GM23338 (cell line): ENCODE measurements at regions not wholly inside any gene's neighbourhood (a gene's known extent, or its start where the extent isn't known, plus 50 kb on each side); places are given as distances from the start of the nearest gene placed in this dataset.

Source experiments
- ATAC-seq: fragments of 200-7000 bp; cut with Tn5 transposase; 3 replicates; pipeline ENCODE4 v1.9.1; 2020
- DNase-seq: peaks from one replicate; pipeline ENCODE4 v3.0.0-alpha.2; 2015; ENCODE audit warnings: low spot score
- H2AFZ ChIP-seq: fragments of 200-600 bp; sonication (generic); 2 replicates; pipeline ENCODE4 v1.8.0; 2016; ENCODE audit warnings: antibody characterized with exemption, mild to moderate bottlenecking, moderate library complexity
- H3F3A ChIP-seq: fragments of 200-600 bp; sonication (generic); replicated peaks from 2 replicates; pipeline ENCODE4 v1.8.0; 2017; ENCODE audit warnings: antibody characterized with exemption, mixed run types, low read depth
- H3K27ac ChIP-seq: fragments of 200-600 bp; sonication (generic); 2 replicates; pipeline ENCODE4 v1.6.1; 2016; ENCODE audit warnings: low read depth
- H3K27me3 ChIP-seq: fragments of 200-600 bp; sonication (generic); 2 replicates; pipeline ENCODE4 v1.8.0; 2016; ENCODE audit warnings: mild to moderate bottlenecking, mixed run types, moderate library complexity; ENCODE audit not compliant: insufficient read depth
- H3K36me3 ChIP-seq: fragments of 200-600 bp; sonication (generic); 2 replicates; pipeline ENCODE4 v1.8.0; 2016; ENCODE audit warnings: mild to moderate bottlenecking; ENCODE audit not compliant: insufficient read depth
- H3K4me1 ChIP-seq: fragments of 200-600 bp; sonication (generic); 2 replicates; pipeline ENCODE4 v1.8.0; 2016; ENCODE audit warnings: mild to moderate bottlenecking, moderate library complexity; ENCODE audit not compliant: insufficient read depth
- H3K4me2 ChIP-seq: fragments of 200-600 bp; sonication (generic); 2 replicates; pipeline ENCODE4 v1.7.1; 2017; ENCODE audit warnings: mixed run types
- H3K4me3 ChIP-seq: fragments of 200-600 bp; sonication (generic); 2 replicates; pipeline ENCODE4 v1.6.1; 2016; ENCODE audit warnings: mixed run types
- H3K79me2 ChIP-seq: fragments of 200-600 bp; sonication (generic); replicated peaks from 2 replicates; pipeline ENCODE4 v1.8.0; 2017; ENCODE audit warnings: mild to moderate bottlenecking; ENCODE audit not compliant: insufficient read depth
- H3K9me2 ChIP-seq: fragments of 200-600 bp; sonication (generic); 2 replicates; pipeline ENCODE4 v1.8.0; 2017; ENCODE audit not compliant: insufficient read depth
- H4K20me1 ChIP-seq: fragments of 200-600 bp; sonication (generic); replicated peaks from 2 replicates; pipeline ENCODE4 v1.8.0; 2017; ENCODE audit warnings: mild to moderate bottlenecking; ENCODE audit not compliant: insufficient read depth
- H3K27ac Mint-ChIP-seq: 2 replicates; pipeline ENCODE4 v1.8.0; 2020; ENCODE audit warnings: inconsistent platforms, mild to moderate bottlenecking, moderate library complexity, mixed read lengths
- H3K27me3 Mint-ChIP-seq: 3 replicates; pipeline ENCODE4 v1.8.0; 2022; ENCODE audit warnings: low read depth, mild to moderate bottlenecking, moderate library complexity, mixed read lengths, inconsistent platforms; ENCODE audit not compliant: insufficient read depth, poor library complexity
- H3K36me3 Mint-ChIP-seq: 3 replicates; pipeline ENCODE4 v1.8.0; 2021; ENCODE audit warnings: low read depth, mild to moderate bottlenecking, inconsistent platforms, moderate library complexity, mixed read lengths
- H3K4me1 Mint-ChIP-seq: 3 replicates; pipeline ENCODE4 v1.8.0; 2020; ENCODE audit warnings: mild to moderate bottlenecking, inconsistent platforms, mixed read lengths
- H3K4me3 Mint-ChIP-seq: 3 replicates; pipeline ENCODE4 v1.8.0; 2021; ENCODE audit warnings: moderate library complexity, mild to moderate bottlenecking, inconsistent platforms, mixed read lengths
- H3K9me3 Mint-ChIP-seq: 3 replicates; pipeline ENCODE4 v1.8.0; 2020; ENCODE audit warnings: moderate library complexity, mild to moderate bottlenecking, inconsistent platforms, mixed read lengths
- CREB1 ChIP-seq: fragments of 250-450 bp; sonication (Bioruptor Pico); IDR thresholded peaks from 2 replicates; pipeline ENCODE4 v1.5.0; 2020; ENCODE audit warnings: low read depth, mild to moderate bottlenecking, moderate library complexity
- EZH2 ChIP-seq: fragments of 200-600 bp; sonication (generic); IDR thresholded peaks from one replicate; pipeline ENCODE4 v1.8.0; 2017; ENCODE audit warnings: antibody characterized with exemption, mild to moderate bottlenecking, low read depth; ENCODE audit not compliant: unreplicated experiment
- JUNB ChIP-seq: IDR thresholded peaks from one replicate; pipeline ENCODE4 v1.6.1; 2016; ENCODE audit warnings: antibody characterized with exemption; ENCODE audit not compliant: unreplicated experiment
- NANOG ChIP-seq: IDR thresholded peaks from 2 replicates; pipeline ENCODE4 v1.6.1; 2016; ENCODE audit warnings: antibody characterized with exemption, borderline replicate concordance
- STAT1 ChIP-seq: IDR thresholded peaks from one replicate; pipeline ENCODE4 v1.6.1; 2016; ENCODE audit warnings: antibody characterized with exemption; ENCODE audit not compliant: unreplicated experiment
- ZNF114 ChIP-seq: fragments of 250-450 bp; sonication (Bioruptor Pico); IDR thresholded peaks from 2 replicates; pipeline ENCODE4 v1.5.0; 2020; ENCODE audit warnings: mild to moderate bottlenecking, moderate library complexity
- ZNF331 ChIP-seq: fragments of 250-450 bp; sonication (Bioruptor Pico); IDR thresholded peaks from 2 replicates; pipeline ENCODE4 v1.5.0; 2020; ENCODE audit warnings: low read depth, mild to moderate bottlenecking, moderate library complexity
- TF ChIP-seq, protein P1 (sequence below): IDR thresholded peaks from one replicate; pipeline ENCODE4 v1.6.1; 2018; ENCODE audit warnings: antibody characterized with exemption; ENCODE audit not compliant: unreplicated experiment
- TF ChIP-seq, protein P2 (sequence below): IDR thresholded peaks from 2 replicates; pipeline ENCODE4 v1.6.1; 2016; ENCODE audit warnings: antibody characterized with exemption
- TF ChIP-seq, protein P3 (sequence below), 2 experiments: fragments of 200-600 bp in 1 of 2; sonication (generic) in 1 of 2; conservative IDR thresholded peaks; 2 replicates each; pipeline versions ENCODE4 v1.5.1 to v1.6.1; 2016 to 2017; ENCODE audit warnings: antibody characterized with exemption in 2 of 2, low read depth in 2 of 2, mild to moderate bottlenecking in 2 of 2, moderate library complexity in 1 of 2
- TF ChIP-seq, protein P4 (sequence below): fragments of 250-450 bp; sonication (Bioruptor Pico); IDR thresholded peaks from 2 replicates; pipeline ENCODE4 v1.5.0; 2020; ENCODE audit warnings: mild to moderate bottlenecking, moderate library complexity

DNA sequence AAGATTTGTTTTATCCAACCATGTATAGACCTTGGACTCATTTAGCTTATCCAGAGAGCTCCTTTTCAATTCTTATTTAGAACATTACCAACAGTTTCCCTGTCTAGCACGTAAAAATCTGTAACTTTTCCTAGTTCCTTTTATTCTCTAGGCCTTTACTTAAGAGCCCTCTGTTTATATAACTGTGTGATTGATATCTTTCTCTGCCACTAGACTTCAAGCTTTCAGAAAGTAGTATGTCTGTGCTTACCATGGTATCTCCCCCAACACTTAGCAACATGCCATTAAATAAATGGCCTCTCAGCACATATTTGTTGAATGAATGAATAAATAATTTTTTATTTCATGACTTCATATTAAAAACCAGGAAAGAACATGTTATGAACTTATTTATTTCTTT, 209.4 kb downstream of the PTPRC start:
- Mint-ChIP-seq H3K4me1 (no peaks in the 10 kb centered on the region), H3K36me3 (no peaks in the 10 kb centered on the region), H3K4me3 (no peak overlapping the region), H3K27ac (no peak overlapping the region), H3K27me3 (no peaks in the 10 kb centered on the region), H3K9me3 (no peaks in the 10 kb centered on the region)
- Histone ChIP-seq H3K9me2 (no peaks in the 10 kb centered on the region), H4K20me1 (no peaks in the 10 kb centered on the region), H3K27ac (no peak overlapping the region), H3F3A (no peaks in the 10 kb centered on the region), H2AFZ (no peak overlapping the region), H3K4me2 (no peak overlapping the region), H3K4me1 (no peaks in the 10 kb centered on the region), H3K36me3 (no peaks in the 10 kb centered on the region), H3K79me2 (no peaks in the 10 kb centered on the region), H3K27me3 (no peaks in the 10 kb centered on the region), H3K4me3 (no peak overlapping the region)
- DNase-seq, result no peak
- TF ChIP-seq ZNF114 (CRISPR knock-in tag), result no peak
- TF ChIP-seq STAT1, result no peak
- no peak for TF ChIP-seq EZH2
- TF ChIP-seq, protein P1, sequence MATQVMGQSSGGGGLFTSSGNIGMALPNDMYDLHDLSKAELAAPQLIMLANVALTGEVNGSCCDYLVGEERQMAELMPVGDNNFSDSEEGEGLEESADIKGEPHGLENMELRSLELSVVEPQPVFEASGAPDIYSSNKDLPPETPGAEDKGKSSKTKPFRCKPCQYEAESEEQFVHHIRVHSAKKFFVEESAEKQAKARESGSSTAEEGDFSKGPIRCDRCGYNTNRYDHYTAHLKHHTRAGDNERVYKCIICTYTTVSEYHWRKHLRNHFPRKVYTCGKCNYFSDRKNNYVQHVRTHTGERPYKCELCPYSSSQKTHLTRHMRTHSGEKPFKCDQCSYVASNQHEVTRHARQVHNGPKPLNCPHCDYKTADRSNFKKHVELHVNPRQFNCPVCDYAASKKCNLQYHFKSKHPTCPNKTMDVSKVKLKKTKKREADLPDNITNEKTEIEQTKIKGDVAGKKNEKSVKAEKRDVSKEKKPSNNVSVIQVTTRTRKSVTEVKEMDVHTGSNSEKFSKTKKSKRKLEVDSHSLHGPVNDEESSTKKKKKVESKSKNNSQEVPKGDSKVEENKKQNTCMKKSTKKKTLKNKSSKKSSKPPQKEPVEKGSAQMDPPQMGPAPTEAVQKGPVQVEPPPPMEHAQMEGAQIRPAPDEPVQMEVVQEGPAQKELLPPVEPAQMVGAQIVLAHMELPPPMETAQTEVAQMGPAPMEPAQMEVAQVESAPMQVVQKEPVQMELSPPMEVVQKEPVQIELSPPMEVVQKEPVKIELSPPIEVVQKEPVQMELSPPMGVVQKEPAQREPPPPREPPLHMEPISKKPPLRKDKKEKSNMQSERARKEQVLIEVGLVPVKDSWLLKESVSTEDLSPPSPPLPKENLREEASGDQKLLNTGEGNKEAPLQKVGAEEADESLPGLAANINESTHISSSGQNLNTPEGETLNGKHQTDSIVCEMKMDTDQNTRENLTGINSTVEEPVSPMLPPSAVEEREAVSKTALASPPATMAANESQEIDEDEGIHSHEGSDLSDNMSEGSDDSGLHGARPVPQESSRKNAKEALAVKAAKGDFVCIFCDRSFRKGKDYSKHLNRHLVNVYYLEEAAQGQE, result no peak
- no peak for TF ChIP-seq JUNB
- TF ChIP-seq, protein P2, sequence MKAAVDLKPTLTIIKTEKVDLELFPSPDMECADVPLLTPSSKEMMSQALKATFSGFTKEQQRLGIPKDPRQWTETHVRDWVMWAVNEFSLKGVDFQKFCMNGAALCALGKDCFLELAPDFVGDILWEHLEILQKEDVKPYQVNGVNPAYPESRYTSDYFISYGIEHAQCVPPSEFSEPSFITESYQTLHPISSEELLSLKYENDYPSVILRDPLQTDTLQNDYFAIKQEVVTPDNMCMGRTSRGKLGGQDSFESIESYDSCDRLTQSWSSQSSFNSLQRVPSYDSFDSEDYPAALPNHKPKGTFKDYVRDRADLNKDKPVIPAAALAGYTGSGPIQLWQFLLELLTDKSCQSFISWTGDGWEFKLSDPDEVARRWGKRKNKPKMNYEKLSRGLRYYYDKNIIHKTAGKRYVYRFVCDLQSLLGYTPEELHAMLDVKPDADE, result no peak
- no peak for TF ChIP-seq ZNF331 (CRISPR knock-in tag)
- TF ChIP-seq NANOG, result no peak
- no peak for ATAC-seq

DNA sequence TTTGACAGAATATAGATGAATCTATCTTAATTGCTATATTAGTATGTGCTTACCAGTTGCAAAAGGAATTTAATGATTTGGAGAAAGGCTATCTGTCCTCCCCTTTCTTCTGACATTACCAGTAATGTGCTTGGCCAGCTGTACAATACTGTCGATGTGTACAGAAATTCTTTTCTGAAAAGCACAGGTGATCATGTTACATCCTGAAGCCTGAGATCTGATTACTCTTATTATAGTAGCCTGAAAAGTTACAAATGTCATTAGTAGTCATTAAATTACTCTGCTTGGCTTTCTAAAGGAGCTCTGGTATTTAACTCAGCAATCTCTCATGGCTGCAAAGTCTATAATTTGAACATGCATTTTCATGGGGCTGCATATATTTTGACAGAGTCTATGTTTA, 209.8 kb downstream of the PTPRC start:
- Histone ChIP-seq H3K4me1 (no peaks in the 10 kb centered on the region), H3K79me2 (no peaks in the 10 kb centered on the region), H3K36me3 (no peaks in the 10 kb centered on the region), H2AFZ (no peak overlapping the region), H3K4me2 (no peak overlapping the region), H3F3A (no peaks in the 10 kb centered on the region), H3K9me2 (no peaks in the 10 kb centered on the region), H3K4me3 (no peak overlapping the region), H3K27me3 (no peaks in the 10 kb centered on the region), H4K20me1 (no peaks in the 10 kb centered on the region), H3K27ac (no peak overlapping the region)
- Mint-ChIP-seq H3K9me3 (no peaks in the 10 kb centered on the region), H3K27ac (no peak overlapping the region), H3K4me1 (no peaks in the 10 kb centered on the region), H3K36me3 (no peaks in the 10 kb centered on the region), H3K27me3 (no peaks in the 10 kb centered on the region), H3K4me3 (no peak overlapping the region)
- DNase-seq (no peak), ATAC-seq (no peak)
- TF ChIP-seq ZNF331 (CRISPR knock-in tag) (no peak), CREB1 (CRISPR knock-in tag) (no peak)
- TF ChIP-seq, protein P3, sequence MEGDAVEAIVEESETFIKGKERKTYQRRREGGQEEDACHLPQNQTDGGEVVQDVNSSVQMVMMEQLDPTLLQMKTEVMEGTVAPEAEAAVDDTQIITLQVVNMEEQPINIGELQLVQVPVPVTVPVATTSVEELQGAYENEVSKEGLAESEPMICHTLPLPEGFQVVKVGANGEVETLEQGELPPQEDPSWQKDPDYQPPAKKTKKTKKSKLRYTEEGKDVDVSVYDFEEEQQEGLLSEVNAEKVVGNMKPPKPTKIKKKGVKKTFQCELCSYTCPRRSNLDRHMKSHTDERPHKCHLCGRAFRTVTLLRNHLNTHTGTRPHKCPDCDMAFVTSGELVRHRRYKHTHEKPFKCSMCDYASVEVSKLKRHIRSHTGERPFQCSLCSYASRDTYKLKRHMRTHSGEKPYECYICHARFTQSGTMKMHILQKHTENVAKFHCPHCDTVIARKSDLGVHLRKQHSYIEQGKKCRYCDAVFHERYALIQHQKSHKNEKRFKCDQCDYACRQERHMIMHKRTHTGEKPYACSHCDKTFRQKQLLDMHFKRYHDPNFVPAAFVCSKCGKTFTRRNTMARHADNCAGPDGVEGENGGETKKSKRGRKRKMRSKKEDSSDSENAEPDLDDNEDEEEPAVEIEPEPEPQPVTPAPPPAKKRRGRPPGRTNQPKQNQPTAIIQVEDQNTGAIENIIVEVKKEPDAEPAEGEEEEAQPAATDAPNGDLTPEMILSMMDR (conservative IDR thresholded peaks at IDR 0.05; ENCODE audit: low read depth in 2 of 2), result no peak
- TF ChIP-seq, protein P4, sequence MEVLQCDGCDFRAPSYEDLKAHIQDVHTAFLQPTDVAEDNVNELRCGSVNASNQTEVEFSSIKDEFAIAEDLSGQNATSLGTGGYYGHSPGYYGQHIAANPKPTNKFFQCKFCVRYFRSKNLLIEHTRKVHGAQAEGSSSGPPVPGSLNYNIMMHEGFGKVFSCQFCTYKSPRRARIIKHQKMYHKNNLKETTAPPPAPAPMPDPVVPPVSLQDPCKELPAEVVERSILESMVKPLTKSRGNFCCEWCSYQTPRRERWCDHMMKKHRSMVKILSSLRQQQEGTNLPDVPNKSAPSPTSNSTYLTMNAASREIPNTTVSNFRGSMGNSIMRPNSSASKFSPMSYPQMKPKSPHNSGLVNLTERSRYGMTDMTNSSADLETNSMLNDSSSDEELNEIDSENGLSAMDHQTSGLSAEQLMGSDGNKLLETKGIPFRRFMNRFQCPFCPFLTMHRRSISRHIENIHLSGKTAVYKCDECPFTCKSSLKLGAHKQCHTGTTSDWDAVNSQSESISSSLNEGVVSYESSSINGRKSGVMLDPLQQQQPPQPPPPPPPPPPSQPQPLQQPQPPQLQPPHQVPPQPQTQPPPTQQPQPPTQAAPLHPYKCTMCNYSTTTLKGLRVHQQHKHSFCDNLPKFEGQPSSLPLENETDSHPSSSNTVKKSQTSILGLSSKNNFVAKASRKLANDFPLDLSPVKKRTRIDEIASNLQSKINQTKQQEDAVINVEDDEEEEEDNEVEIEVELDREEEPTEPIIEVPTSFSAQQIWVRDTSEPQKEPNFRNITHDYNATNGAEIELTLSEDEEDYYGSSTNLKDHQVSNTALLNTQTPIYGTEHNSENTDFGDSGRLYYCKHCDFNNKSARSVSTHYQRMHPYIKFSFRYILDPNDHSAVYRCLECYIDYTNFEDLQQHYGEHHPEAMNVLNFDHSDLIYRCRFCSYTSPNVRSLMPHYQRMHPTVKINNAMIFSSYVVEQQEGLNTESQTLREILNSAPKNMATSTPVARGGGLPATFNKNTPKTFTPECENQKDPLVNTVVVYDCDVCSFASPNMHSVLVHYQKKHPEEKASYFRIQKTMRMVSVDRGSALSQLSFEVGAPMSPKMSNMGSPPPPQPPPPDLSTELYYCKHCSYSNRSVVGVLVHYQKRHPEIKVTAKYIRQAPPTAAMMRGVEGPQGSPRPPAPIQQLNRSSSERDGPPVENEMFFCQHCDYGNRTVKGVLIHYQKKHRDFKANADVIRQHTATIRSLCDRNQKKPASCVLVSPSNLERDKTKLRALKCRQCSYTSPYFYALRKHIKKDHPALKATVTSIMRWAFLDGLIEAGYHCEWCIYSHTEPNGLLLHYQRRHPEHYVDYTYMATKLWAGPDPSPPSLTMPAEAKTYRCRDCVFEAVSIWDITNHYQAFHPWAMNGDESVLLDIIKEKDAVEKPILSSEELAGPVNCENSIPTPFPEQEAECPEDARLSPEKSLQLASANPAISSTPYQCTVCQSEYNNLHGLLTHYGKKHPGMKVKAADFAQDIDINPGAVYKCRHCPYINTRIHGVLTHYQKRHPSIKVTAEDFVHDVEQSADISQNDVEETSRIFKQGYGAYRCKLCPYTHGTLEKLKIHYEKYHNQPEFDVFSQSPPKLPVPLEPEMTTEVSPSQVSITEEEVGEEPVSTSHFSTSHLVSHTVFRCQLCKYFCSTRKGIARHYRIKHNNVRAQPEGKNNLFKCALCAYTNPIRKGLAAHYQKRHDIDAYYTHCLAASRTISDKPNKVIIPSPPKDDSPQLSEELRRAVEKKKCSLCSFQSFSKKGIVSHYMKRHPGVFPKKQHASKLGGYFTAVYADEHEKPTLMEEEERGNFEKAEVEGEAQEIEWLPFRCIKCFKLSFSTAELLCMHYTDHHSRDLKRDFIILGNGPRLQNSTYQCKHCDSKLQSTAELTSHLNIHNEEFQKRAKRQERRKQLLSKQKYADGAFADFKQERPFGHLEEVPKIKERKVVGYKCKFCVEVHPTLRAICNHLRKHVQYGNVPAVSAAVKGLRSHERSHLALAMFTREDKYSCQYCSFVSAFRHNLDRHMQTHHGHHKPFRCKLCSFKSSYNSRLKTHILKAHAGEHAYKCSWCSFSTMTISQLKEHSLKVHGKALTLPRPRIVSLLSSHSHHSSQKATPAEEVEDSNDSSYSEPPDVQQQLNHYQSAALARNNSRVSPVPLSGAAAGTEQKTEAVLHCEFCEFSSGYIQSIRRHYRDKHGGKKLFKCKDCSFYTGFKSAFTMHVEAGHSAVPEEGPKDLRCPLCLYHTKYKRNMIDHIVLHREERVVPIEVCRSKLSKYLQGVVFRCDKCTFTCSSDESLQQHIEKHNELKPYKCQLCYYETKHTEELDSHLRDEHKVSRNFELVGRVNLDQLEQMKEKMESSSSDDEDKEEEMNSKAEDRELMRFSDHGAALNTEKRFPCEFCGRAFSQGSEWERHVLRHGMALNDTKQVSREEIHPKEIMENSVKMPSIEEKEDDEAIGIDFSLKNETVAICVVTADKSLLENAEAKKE (CRISPR knock-in tag), result no peak
